ENCODE measurements at regions not wholly inside any gene's neighbourhood (a gene's known extent, or its start where the extent isn't known, plus 50 kb on each side); places are given as distances from the start of the nearest gene placed in this dataset.

DNA sequence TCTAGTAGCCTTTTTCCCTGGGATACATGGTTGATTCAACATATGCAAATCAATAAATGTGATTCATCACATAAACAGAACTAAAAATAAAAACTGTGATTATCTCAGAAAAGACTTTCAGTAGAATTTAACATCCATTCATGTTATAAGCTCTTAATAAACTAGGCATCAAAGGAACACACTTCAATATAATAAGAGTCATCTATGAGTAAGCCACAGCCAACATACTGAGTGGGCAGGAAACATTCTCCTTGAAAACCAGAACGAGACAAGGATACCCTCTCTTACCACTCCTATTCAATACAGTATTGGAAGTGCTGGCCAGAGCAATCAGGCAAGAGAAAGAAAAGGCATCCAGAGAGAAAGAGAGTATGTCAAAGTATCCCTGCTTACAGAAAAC lies 239.9 kb downstream of the ATPSCKMT start:
- H3K9me3 Mint-ChIP-seq, result peaks cover 6 to 20% (median 7%) of the 10 kb centered on the region in 3 donors
- POLR2A ChIA-PET, result no interaction called here
- no CpG with 5 or more reads among the region's 1 CpG for WGBS (ENCODE audit: insufficient coverage)

DNA sequence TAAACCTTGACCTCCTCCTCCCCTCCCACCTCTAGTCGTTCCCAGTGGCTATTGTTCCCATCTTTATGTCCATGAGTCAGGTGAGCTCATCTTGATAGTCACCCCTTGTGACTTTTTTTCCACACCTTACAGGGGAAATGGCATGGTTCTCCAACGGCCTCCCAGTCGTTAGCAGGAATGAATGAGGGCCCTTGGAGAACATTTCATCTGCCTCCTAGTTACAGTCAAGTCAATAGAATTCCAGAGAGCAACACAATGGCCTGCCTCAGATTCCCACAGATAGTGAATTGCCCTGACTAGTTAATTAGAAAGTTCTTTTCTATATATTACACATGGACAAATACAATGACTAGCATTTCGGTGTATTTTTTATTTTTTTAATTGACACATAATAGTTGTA lies 262.6 kb downstream of the ATPSCKMT start:
- Histone ChIP-seq H3K36me3 (ENCODE audit: control insufficient read depth in 2 of 2, extremely low read depth in 1 of 2, insufficient read depth in 1 of 2, low read length in 1 of 2) (no peaks in the 10 kb centered on the region), H3K4me1 (ENCODE audit: control insufficient read depth in 1 of 2, extremely low read depth in 1 of 2, insufficient read depth in 2 of 2, low read length in 2 of 2) (no peaks in the 10 kb centered on the region), H3K9me3 (no peaks in the 10 kb centered on the region), H3K27ac (ENCODE audit: low read length) (no peak overlapping the region), H3K27me3 (replicated peaks in 1 of 2; ENCODE audit: control insufficient read depth in 2 of 2, extremely low read depth in 1 of 2, insufficient read depth in 2 of 2, low read length in 1 of 2) (no peaks in the 10 kb centered on the region), H3K4me3 (ENCODE audit: control insufficient read depth in 1 of 2, extremely low read depth in 1 of 2, low read length in 1 of 2) (no peak overlapping the region)
- ATAC-seq (replicated peaks in 1 of 4) (no peak), DNase-seq (no peak)
- Mint-ChIP-seq H3K9me3 (peaks cover 12 to 13% (median 13%) of the 10 kb centered on the region in 3 donors), H3K27me3 (no peaks in the 10 kb centered on the region), H3K36me3 (no peaks in the 10 kb centered on the region), H3K4me3 (no peak overlapping the region), H3K4me1 (no peaks in the 10 kb centered on the region), H3K27ac (no peak overlapping the region)
- WGBS (ENCODE audit: insufficient coverage), result 40% methylated on average over 1 of the region's 4 CpGs
- ChIA-PET CTCF (interaction anchor here in 1 of 2 donors (0.6 kb wide), 1 partner anchor 226 kb away, joined by 4 read pairs; no protein-coding TSS in a partner anchor), POLR2A (no interaction called here)

More for the DNA sequence above, 239.9 kb downstream of the ATPSCKMT start:
- H3K27me3 Mint-ChIP-seq, result no peaks in the 10 kb centered on the region
- Histone ChIP-seq H3K9me3 (no peaks in the 10 kb centered on the region), H3K27me3 (replicated peaks in 1 of 2; ENCODE audit: control insufficient read depth in 2 of 2, extremely low read depth in 1 of 2, insufficient read depth in 2 of 2, low read length in 1 of 2) (no peaks in the 10 kb centered on the region), H3K4me3 (ENCODE audit: control insufficient read depth in 1 of 2, extremely low read depth in 1 of 2, low read length in 1 of 2) (no peak overlapping the region), H3K36me3 (ENCODE audit: control insufficient read depth in 2 of 2, extremely low read depth in 1 of 2, insufficient read depth in 1 of 2, low read length in 1 of 2) (no peaks in the 10 kb centered on the region), H3K4me1 (ENCODE audit: control insufficient read depth in 1 of 2, extremely low read depth in 1 of 2, insufficient read depth in 2 of 2, low read length in 2 of 2) (no peaks in the 10 kb centered on the region), H3K27ac (ENCODE audit: low read length) (no peak overlapping the region)
- no peaks in the 10 kb centered on the region for H3K36me3 Mint-ChIP-seq
- DNase-seq (no peak), ATAC-seq (replicated peaks in 1 of 4) (no peak)
- H3K4me3 Mint-ChIP-seq, result no peak overlapping the region
- H3K4me1 Mint-ChIP-seq, result no peaks in the 10 kb centered on the region
- no peak overlapping the region for H3K27ac Mint-ChIP-seq
- CTCF ChIA-PET, result no interaction called here

DNA sequence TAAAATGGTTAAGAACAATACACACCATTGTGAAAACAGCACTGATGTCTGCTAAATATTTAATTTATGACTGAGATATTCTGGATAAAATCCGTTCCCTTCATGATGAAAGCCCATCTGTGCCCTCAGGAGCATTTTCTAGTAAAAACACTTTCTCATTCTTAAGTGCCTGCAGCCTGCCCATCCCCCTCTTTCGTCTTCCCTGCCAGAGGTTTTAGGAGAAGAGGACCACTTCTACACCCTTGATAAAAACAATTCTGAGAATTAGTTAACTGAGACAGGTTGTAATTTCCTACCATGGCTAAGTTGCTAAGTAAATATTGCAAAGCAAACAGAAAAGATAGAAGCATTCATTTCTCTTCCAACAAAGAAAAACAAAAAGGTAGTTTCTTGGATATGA lies 272.6 kb downstream of the ATPSCKMT start:
- Mint-ChIP-seq H3K4me3 (no peak overlapping the region), H3K27me3 (no peaks in the 10 kb centered on the region), H3K27ac (no peak overlapping the region), H3K9me3 (peaks cover 0 to 12% (median 6%) of the 10 kb centered on the region in 3 donors), H3K36me3 (no peaks in the 10 kb centered on the region), H3K4me1 (no peaks in the 10 kb centered on the region)
- no peak for DNase-seq
- no CpG with 5 or more reads among the region's 2 CpGs for WGBS (ENCODE audit: insufficient coverage)
- H3K4me3 ChIP-seq (ENCODE audit: control insufficient read depth in 1 of 2, extremely low read depth in 1 of 2, low read length in 1 of 2), result no peak overlapping the region
- no peaks in the 10 kb centered on the region for H3K27me3 ChIP-seq (replicated peaks in 1 of 2; ENCODE audit: control insufficient read depth in 2 of 2, extremely low read depth in 1 of 2, insufficient read depth in 2 of 2, low read length in 1 of 2)
- H3K4me1 ChIP-seq (ENCODE audit: control insufficient read depth in 1 of 2, extremely low read depth in 1 of 2, insufficient read depth in 2 of 2, low read length in 2 of 2), result no peaks in the 10 kb centered on the region
- ChIA-PET POLR2A (no interaction called here), CTCF (no interaction called here)
- H3K9me3 ChIP-seq, result no peaks in the 10 kb centered on the region
- no peak overlapping the region for H3K27ac ChIP-seq (ENCODE audit: low read length)
- H3K36me3 ChIP-seq (ENCODE audit: control insufficient read depth in 2 of 2, extremely low read depth in 1 of 2, insufficient read depth in 1 of 2, low read length in 1 of 2), result no peaks in the 10 kb centered on the region
- no peak for ATAC-seq (replicated peaks in 1 of 4)

DNA sequence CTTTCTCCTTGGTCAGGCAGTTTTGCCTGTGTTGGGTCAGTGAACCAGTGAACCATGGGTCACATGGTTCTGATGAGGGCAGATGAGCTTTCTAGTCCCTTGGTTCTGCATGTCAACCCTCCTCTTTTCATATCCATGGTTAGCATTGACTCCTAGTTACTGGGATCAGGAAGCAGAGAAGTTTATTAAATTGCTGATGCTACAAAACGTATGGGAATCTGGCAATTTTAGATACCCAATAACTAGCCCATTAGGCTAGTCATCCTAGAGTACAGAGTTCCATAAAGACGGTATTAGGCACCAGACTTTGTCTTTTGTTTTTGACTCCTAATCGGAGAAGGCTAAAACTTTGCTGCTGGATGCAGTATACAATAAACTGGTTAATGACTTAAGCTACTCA lies 273.1 kb downstream of the ATPSCKMT start:
- Histone ChIP-seq H3K27me3 (replicated peaks in 1 of 2; ENCODE audit: control insufficient read depth in 2 of 2, extremely low read depth in 1 of 2, insufficient read depth in 2 of 2, low read length in 1 of 2) (no peaks in the 10 kb centered on the region), H3K4me3 (ENCODE audit: control insufficient read depth in 1 of 2, extremely low read depth in 1 of 2, low read length in 1 of 2) (no peak overlapping the region), H3K9me3 (no peaks in the 10 kb centered on the region), H3K4me1 (ENCODE audit: control insufficient read depth in 1 of 2, extremely low read depth in 1 of 2, insufficient read depth in 2 of 2, low read length in 2 of 2) (no peaks in the 10 kb centered on the region), H3K36me3 (ENCODE audit: control insufficient read depth in 2 of 2, extremely low read depth in 1 of 2, insufficient read depth in 1 of 2, low read length in 1 of 2) (no peaks in the 10 kb centered on the region), H3K27ac (ENCODE audit: low read length) (no peak overlapping the region)
- POLR2A ChIA-PET, result no interaction called here
- Mint-ChIP-seq H3K27me3 (no peaks in the 10 kb centered on the region), H3K4me1 (no peaks in the 10 kb centered on the region), H3K4me3 (no peak overlapping the region), H3K36me3 (no peaks in the 10 kb centered on the region), H3K9me3 (peaks cover 0 to 12% (median 6%) of the 10 kb centered on the region in 3 donors), H3K27ac (no peak overlapping the region)
- ATAC-seq (replicated peaks in 1 of 4) (no peak), DNase-seq (no peak)
- CTCF ChIA-PET, result no interaction called here
- WGBS (ENCODE audit: insufficient coverage), result no CpG with 5 or more reads among the region's 3 CpGs

DNA sequence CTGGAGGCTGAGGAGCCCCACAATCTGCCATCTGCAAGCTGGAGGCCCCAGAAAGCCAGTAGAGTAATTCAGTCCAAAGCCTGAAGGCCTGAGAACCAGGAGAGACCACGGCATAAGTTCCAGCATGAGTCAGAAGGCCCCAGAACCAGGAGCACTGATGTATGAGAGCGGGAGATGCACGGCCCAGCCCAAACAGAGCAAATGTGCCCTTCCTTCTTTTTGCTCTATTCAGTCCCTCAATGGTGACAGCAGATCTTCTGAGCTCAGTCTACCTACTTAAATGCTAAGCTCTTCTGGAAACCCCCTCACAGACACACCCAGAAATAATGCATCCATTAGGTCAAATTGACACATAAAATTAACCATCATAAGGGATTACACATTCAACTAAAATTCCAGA lies 277.6 kb downstream of the ATPSCKMT start:
- no peak overlapping the region for H3K4me3 ChIP-seq (ENCODE audit: control insufficient read depth in 1 of 2, extremely low read depth in 1 of 2, low read length in 1 of 2)
- H3K27me3 ChIP-seq (replicated peaks in 1 of 2; ENCODE audit: control insufficient read depth in 2 of 2, extremely low read depth in 1 of 2, insufficient read depth in 2 of 2, low read length in 1 of 2), result no peaks in the 10 kb centered on the region
- H3K4me3 Mint-ChIP-seq, result no peak overlapping the region
- ChIA-PET CTCF (no interaction called here), POLR2A (interaction anchor here in 1 of 2 donors (0.5 kb wide), 1 partner anchor 375 kb away, joined by 5 read pairs; no protein-coding TSS in a partner anchor)
- H3K9me3 Mint-ChIP-seq, result peaks cover 16 to 21% (median 21%) of the 10 kb centered on the region in 3 donors
- H3K36me3 Mint-ChIP-seq, result no peaks in the 10 kb centered on the region
- H3K27me3 Mint-ChIP-seq, result no peaks in the 10 kb centered on the region
- DNase-seq, result no peak
- no peak for ATAC-seq (replicated peaks in 1 of 4)
- H3K36me3 ChIP-seq (ENCODE audit: control insufficient read depth in 2 of 2, extremely low read depth in 1 of 2, insufficient read depth in 1 of 2, low read length in 1 of 2), result no peaks in the 10 kb centered on the region
- WGBS (ENCODE audit: insufficient coverage), result 55% methylated on average over 1 of the region's 3 CpGs
- no peaks in the 10 kb centered on the region for H3K4me1 ChIP-seq (ENCODE audit: control insufficient read depth in 1 of 2, extremely low read depth in 1 of 2, insufficient read depth in 2 of 2, low read length in 2 of 2)
- no peaks in the 10 kb centered on the region for H3K9me3 ChIP-seq
- no peak overlapping the region for H3K27ac Mint-ChIP-seq
- H3K4me1 Mint-ChIP-seq, result no peaks in the 10 kb centered on the region
- no peak overlapping the region for H3K27ac ChIP-seq (ENCODE audit: low read length)

DNA sequence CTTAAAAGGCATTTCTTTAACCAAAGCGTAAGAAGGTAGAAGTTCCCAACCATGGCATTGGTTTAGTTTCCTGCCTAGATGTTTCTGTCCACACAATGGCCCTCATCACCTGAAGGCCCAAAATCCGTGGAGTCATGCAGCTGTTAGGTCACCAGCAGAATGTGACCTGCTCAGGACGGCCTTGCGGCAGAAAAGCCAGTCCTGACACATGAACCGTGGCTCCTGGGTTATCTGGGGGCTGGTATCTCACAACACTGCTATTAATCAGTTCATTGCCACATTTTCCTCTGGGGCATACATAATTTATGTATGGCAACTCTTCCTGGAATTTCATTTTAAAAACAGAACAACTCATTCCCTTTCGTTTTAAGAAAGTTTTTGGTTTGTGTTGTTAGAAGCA lies 278.4 kb downstream of the ATPSCKMT start:
- H3K4me1 Mint-ChIP-seq, result no peaks in the 10 kb centered on the region
- Histone ChIP-seq H3K4me3 (ENCODE audit: control insufficient read depth in 1 of 2, extremely low read depth in 1 of 2, low read length in 1 of 2) (no peak overlapping the region), H3K4me1 (ENCODE audit: control insufficient read depth in 1 of 2, extremely low read depth in 1 of 2, insufficient read depth in 2 of 2, low read length in 2 of 2) (no peaks in the 10 kb centered on the region), H3K27ac (ENCODE audit: low read length) (no peak overlapping the region), H3K9me3 (no peaks in the 10 kb centered on the region), H3K27me3 (replicated peaks in 1 of 2; ENCODE audit: control insufficient read depth in 2 of 2, extremely low read depth in 1 of 2, insufficient read depth in 2 of 2, low read length in 1 of 2) (no peaks in the 10 kb centered on the region), H3K36me3 (ENCODE audit: control insufficient read depth in 2 of 2, extremely low read depth in 1 of 2, insufficient read depth in 1 of 2, low read length in 1 of 2) (no peaks in the 10 kb centered on the region)
- no peak for DNase-seq
- H3K27me3 Mint-ChIP-seq, result no peaks in the 10 kb centered on the region
- CTCF ChIA-PET, result no interaction called here
- ATAC-seq (replicated peaks in 1 of 4), result no peak
- POLR2A ChIA-PET, result no interaction called here
- no peak overlapping the region for H3K27ac Mint-ChIP-seq
- H3K36me3 Mint-ChIP-seq, result no peaks in the 10 kb centered on the region
- H3K4me3 Mint-ChIP-seq, result no peak overlapping the region
- peaks cover 20 to 21% (median 21%) of the 10 kb centered on the region in 3 donors for H3K9me3 Mint-ChIP-seq
- 67% methylated on average over 5 of the region's 6 CpGs for WGBS (ENCODE audit: insufficient coverage)

DNA sequence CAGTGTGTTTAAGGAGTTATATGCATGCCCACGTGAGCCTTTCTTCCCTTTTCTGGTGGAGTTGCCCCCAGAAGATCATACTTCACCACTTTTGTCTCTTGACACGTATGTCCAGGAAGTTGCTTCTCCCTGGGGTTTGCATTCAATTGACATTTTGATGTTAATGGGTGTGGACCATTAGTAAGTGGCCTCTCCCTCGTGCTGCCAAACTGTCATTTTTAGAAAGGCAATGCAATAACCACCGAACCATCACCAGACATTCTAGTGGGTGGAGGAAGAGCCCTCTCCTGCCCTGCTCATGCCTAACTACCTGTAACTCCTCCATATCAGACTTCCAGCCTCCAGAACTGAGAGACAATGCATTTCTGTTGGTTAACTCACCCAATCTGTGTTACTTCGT lies 290.8 kb downstream of the ATPSCKMT start:
- ChIA-PET POLR2A (no interaction called here), CTCF (no interaction called here)
- Mint-ChIP-seq H3K4me1 (no peaks in the 10 kb centered on the region), H3K9me3 (peaks cover 4 to 5% (median 4%) of the 10 kb centered on the region in 3 donors), H3K4me3 (no peak overlapping the region), H3K27ac (no peak overlapping the region), H3K36me3 (no peaks in the 10 kb centered on the region), H3K27me3 (peaks cover 0 to 5% of the 10 kb centered on the region in 2 donors)
- no peaks in the 10 kb centered on the region for H3K9me3 ChIP-seq
- DNase-seq, result no peak
- no peaks in the 10 kb centered on the region for H3K4me1 ChIP-seq (ENCODE audit: control insufficient read depth in 1 of 2, extremely low read depth in 1 of 2, insufficient read depth in 2 of 2, low read length in 2 of 2)
- H3K27ac ChIP-seq (ENCODE audit: low read length), result no peak overlapping the region
- H3K36me3 ChIP-seq (ENCODE audit: control insufficient read depth in 2 of 2, extremely low read depth in 1 of 2, insufficient read depth in 1 of 2, low read length in 1 of 2), result no peaks in the 10 kb centered on the region
- no peak overlapping the region for H3K4me3 ChIP-seq (ENCODE audit: control insufficient read depth in 1 of 2, extremely low read depth in 1 of 2, low read length in 1 of 2)
- H3K27me3 ChIP-seq (replicated peaks in 1 of 2; ENCODE audit: control insufficient read depth in 2 of 2, extremely low read depth in 1 of 2, insufficient read depth in 2 of 2, low read length in 1 of 2), result no peaks in the 10 kb centered on the region
- ATAC-seq (replicated peaks in 1 of 4), result no peak
- no CpG with 5 or more reads among the region's 5 CpGs for WGBS (ENCODE audit: insufficient coverage)
